Sigmoid colon (tissue), 3 donors: ENCODE measurements at regions not wholly inside any gene's neighbourhood (a gene's known extent, or its start where the extent isn't known, plus 50 kb on each side); places are given as distances from the start of the nearest gene placed in this dataset.

Experiments used
- POLR2A ChIP-seq, 2 donors: fragments of 450-650 bp; IDR thresholded peaks; one replicate each; pipeline ENCODE4 v1.6.1; 2016; ENCODE audit warnings: antibody characterized with exemption in 2 of 2, mild to moderate bottlenecking in 2 of 2, moderate library complexity in 2 of 2
- TF ChIP-seq, protein P1 (sequence below), 4 experiments: fragments of 450-650 bp in 3 of 4; fragments of 200-600 bp in 1 of 4; IDR thresholded peaks; one replicate each; pipeline ENCODE4 v1.5.1; 2016 to 2019; ENCODE audit warnings: antibody characterized with exemption in 4 of 4, mild to moderate bottlenecking in 3 of 4, moderate library complexity in 2 of 4

DNA sequence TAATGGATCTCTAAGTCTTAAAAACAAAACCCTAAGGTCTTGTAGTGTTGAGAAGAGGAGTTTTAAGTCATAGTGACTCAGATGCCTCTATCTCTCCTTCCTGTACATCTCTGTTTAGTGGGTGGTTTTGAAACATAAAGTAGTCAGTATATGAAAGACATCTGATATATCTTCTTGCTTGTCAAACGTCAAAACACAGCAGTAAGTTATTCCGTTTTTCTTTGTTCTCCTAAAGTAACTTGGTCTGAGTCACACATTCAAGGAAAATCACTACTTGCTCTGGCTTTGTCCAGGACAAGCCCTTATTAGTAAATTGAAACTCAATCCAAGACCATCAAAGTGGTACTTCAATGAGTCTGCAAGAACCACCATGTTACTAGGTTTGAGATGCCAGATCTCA is 1172.5 kb downstream of the BCL11B start:
- TF ChIP-seq, protein P1, sequence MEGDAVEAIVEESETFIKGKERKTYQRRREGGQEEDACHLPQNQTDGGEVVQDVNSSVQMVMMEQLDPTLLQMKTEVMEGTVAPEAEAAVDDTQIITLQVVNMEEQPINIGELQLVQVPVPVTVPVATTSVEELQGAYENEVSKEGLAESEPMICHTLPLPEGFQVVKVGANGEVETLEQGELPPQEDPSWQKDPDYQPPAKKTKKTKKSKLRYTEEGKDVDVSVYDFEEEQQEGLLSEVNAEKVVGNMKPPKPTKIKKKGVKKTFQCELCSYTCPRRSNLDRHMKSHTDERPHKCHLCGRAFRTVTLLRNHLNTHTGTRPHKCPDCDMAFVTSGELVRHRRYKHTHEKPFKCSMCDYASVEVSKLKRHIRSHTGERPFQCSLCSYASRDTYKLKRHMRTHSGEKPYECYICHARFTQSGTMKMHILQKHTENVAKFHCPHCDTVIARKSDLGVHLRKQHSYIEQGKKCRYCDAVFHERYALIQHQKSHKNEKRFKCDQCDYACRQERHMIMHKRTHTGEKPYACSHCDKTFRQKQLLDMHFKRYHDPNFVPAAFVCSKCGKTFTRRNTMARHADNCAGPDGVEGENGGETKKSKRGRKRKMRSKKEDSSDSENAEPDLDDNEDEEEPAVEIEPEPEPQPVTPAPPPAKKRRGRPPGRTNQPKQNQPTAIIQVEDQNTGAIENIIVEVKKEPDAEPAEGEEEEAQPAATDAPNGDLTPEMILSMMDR (IDR thresholded peaks at IDR 0.05), result no peak
- no peak for TF ChIP-seq POLR2A (IDR thresholded peaks at IDR 0.05)
